Osteoblast (primary cell): ENCODE measurements at regions not wholly inside any gene's neighbourhood (a gene's known extent, or its start where the extent isn't known, plus 50 kb on each side); places are given as distances from the start of the nearest gene placed in this dataset.

Experiments used
- DNase-seq: peaks from one replicate; pipeline ENCODE4 v3.0.0; 2011; ENCODE audit warnings: low spot score, mixed read lengths; ENCODE audit not compliant: insufficient read length; ENCODE audit errors: missing footprints
- H2AFZ ChIP-seq: 2 replicates; pipeline ENCODE4 v1.6.0; 2011; ENCODE audit warnings: mild to moderate bottlenecking, low read length
- H3K27ac ChIP-seq: 2 replicates; pipeline ENCODE4 v1.5.1; 2011; ENCODE audit warnings: mild to moderate bottlenecking, low read depth, low read length, moderate library complexity
- H3K27me3 ChIP-seq: 2 replicates; pipeline ENCODE4 v1.6.0; 2012; ENCODE audit warnings: mild to moderate bottlenecking, control low read depth, inconsistent platforms, low read length, moderate library complexity; ENCODE audit not compliant: insufficient read depth
- H3K36me3 ChIP-seq: 2 replicates; pipeline ENCODE4 v1.5.1; 2011; ENCODE audit warnings: mild to moderate bottlenecking, low read length, control low read depth, moderate library complexity; ENCODE audit not compliant: insufficient read depth
- H3K4me1 ChIP-seq: 2 replicates; pipeline ENCODE4 v1.5.1; 2011; ENCODE audit warnings: mild to moderate bottlenecking, low read length, control low read depth, moderate library complexity; ENCODE audit not compliant: insufficient read depth
- H3K4me2 ChIP-seq: 2 replicates; pipeline ENCODE4 v1.6.0; 2011; ENCODE audit warnings: mild to moderate bottlenecking, low read length; ENCODE audit not compliant: insufficient read depth
- H3K4me3 ChIP-seq: fragments of 200-600 bp; sonication (generic); 3 replicates; pipeline ENCODE4 v1.5.1; 2012; ENCODE audit warnings: mild to moderate bottlenecking, low read length, inconsistent platforms; ENCODE audit not compliant: insufficient read depth
- H3K79me2 ChIP-seq: 2 replicates; pipeline ENCODE4 v1.6.0; 2012; ENCODE audit warnings: mild to moderate bottlenecking, low read length, control low read depth, inconsistent platforms; ENCODE audit not compliant: insufficient read depth
- H3K9me3 ChIP-seq: 2 replicates; pipeline ENCODE4 v1.5.1; 2011; ENCODE audit warnings: low read depth, low read length, control low read depth
- H4K20me1 ChIP-seq: 2 replicates; pipeline ENCODE4 v1.6.0; 2012; ENCODE audit warnings: mild to moderate bottlenecking, low read length, control low read depth; ENCODE audit not compliant: insufficient read depth
- TF ChIP-seq, protein P1 (sequence below): IDR thresholded peaks from 2 replicates; pipeline ENCODE4 v1.5.1; 2011; ENCODE audit warnings: mild to moderate bottlenecking, low read depth, low read length, moderate library complexity; ENCODE audit errors: extremely low read depth

DNA sequence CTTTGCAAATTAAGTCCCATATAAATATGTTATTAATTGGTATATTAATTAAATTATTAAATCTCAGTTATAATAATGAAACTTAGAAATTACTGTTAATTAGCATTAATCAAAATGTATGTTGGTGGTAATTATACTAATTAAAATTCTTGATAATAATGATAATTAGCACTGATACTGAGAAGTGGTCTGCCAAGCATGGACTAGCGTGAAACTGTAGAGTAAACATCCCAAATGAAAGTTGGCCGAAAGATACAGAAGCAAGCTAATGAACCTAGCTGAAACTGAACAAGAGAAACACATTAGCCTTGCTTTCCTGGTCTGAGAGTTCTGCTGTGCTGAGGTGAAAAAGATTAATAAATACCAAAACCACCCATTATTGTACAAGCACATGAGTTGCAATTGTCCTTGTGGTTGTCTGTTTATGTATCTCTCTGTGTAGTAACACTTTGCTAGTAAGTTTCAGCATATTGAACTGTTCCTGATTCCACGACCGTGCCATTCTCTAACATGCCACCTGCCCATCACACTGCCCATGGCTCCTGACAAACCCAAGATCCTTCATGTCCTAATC, 341.8 kb downstream of the PLPP3 start:
- no peaks in the 10 kb centered on the region for H3K9me3 ChIP-seq
- H3K27me3 ChIP-seq = no peaks in the 10 kb centered on the region
- no peak overlapping the region for H3K4me3 ChIP-seq
- no peaks in the 10 kb centered on the region for H3K79me2 ChIP-seq
- no peak overlapping the region for H3K27ac ChIP-seq
- H3K4me1 ChIP-seq = no peaks in the 10 kb centered on the region
- H2AFZ ChIP-seq = no peak overlapping the region
- no peak for DNase-seq
- H3K36me3 ChIP-seq = no peaks in the 10 kb centered on the region
- no peak overlapping the region for H3K4me2 ChIP-seq
- TF ChIP-seq, protein P1, sequence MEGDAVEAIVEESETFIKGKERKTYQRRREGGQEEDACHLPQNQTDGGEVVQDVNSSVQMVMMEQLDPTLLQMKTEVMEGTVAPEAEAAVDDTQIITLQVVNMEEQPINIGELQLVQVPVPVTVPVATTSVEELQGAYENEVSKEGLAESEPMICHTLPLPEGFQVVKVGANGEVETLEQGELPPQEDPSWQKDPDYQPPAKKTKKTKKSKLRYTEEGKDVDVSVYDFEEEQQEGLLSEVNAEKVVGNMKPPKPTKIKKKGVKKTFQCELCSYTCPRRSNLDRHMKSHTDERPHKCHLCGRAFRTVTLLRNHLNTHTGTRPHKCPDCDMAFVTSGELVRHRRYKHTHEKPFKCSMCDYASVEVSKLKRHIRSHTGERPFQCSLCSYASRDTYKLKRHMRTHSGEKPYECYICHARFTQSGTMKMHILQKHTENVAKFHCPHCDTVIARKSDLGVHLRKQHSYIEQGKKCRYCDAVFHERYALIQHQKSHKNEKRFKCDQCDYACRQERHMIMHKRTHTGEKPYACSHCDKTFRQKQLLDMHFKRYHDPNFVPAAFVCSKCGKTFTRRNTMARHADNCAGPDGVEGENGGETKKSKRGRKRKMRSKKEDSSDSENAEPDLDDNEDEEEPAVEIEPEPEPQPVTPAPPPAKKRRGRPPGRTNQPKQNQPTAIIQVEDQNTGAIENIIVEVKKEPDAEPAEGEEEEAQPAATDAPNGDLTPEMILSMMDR = no peak
- H4K20me1 ChIP-seq = no peaks in the 10 kb centered on the region

GRCh38 chr1:56236688-56237087, 342.7 kb downstream of the PLPP3 start:
- Histone ChIP-seq H3K27ac (no peak overlapping the region), H3K27me3 (no peaks in the 10 kb centered on the region), H3K36me3 (no peaks in the 10 kb centered on the region), H3K4me1 (no peaks in the 10 kb centered on the region), H3K4me2 (no peak overlapping the region), H3K79me2 (no peaks in the 10 kb centered on the region), H3K9me3 (no peaks in the 10 kb centered on the region), H4K20me1 (no peaks in the 10 kb centered on the region), H3K4me3 (no peak overlapping the region), H2AFZ (no peak overlapping the region)
- DNase-seq = no peak
- TF ChIP-seq, protein P1 = no peak

DNA sequence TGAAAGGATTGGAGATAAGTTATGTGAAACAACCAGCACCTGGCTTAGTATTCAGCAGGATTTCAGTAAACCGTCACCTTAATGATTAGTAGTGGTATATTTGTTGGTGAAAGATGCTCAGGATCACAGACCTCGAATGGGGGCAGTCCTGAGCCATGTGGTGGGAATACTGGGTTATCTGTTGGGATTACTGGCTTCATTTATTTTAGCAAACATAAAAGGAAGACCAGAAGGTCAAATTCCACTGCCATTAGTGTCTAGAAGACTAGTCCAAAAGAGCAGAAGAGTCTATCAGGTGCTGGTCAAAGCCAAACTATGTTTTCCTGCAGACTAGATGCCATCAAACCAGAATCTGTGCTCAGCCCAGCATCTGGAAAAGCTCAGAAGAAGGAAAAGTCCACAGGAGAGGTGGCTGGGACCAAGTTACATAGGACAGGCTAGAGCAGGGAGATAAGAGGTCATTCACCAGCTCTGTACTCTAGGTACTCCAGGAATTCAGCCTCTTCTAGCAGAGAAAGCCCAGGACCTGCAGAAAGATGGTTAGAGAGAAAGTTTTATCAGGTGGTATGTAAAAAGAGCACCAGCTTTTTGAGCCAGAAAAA, 343.4 kb downstream of the PLPP3 start:
- Histone ChIP-seq H3K4me1 (no peaks in the 10 kb centered on the region), H3K4me3 (no peak overlapping the region), H3K9me3 (no peaks in the 10 kb centered on the region), H3K27me3 (no peaks in the 10 kb centered on the region), H3K36me3 (no peaks in the 10 kb centered on the region), H3K79me2 (no peaks in the 10 kb centered on the region), H3K27ac (no peak overlapping the region), H4K20me1 (no peaks in the 10 kb centered on the region), H3K4me2 (no peak overlapping the region), H2AFZ (no peak overlapping the region)
- no peak for DNase-seq
- TF ChIP-seq, protein P1 = no peak

- no peaks in the 10 kb centered on the region for H3K9me3 ChIP-seq
- H3K27me3 ChIP-seq = no peaks in the 10 kb centered on the region
- no peak overlapping the region for H3K4me2 ChIP-seq
- H2AFZ ChIP-seq = peak overlapping the region; percentile 38
- no peaks in the 10 kb centered on the region for H3K79me2 ChIP-seq
- TF ChIP-seq, protein P1 = no peak
- DNase-seq = no peak
- H3K4me1 ChIP-seq = no peaks in the 10 kb centered on the region
- no peaks in the 10 kb centered on the region for H4K20me1 ChIP-seq
- no peak overlapping the region for H3K4me3 ChIP-seq
- no peaks in the 10 kb centered on the region for H3K36me3 ChIP-seq
- no peak overlapping the region for H3K27ac ChIP-seq
These were observed 350.2 kb downstream of the PLPP3 start for GRCh38 chr1:56229186-56229585.
